SH-SY5Y (cell line): ENCODE measurements at regions not wholly inside any gene's neighbourhood (a gene's known extent, or its start where the extent isn't known, plus 50 kb on each side); places are given as distances from the start of the nearest gene placed in this dataset.

Experiments
- GATA2 ChIP-seq: IDR thresholded peaks from 2 replicates; pipeline ENCODE4 v1.6.1; 2011; ENCODE audit warnings: mild to moderate bottlenecking, low read depth, low read length
- GATA3 ChIP-seq: IDR thresholded peaks from 2 replicates; pipeline ENCODE4 v1.6.1; 2011; ENCODE audit warnings: low read depth, mild to moderate bottlenecking, low read length, moderate library complexity

GRCh38 chr20:40849456-40849855 is 160.4 kb upstream of the MAFB start:
- TF ChIP-seq GATA2: no peak
- no peak for TF ChIP-seq GATA3
